HG03442 (cell line): ENCODE measurements at regions not wholly inside any gene's neighbourhood (a gene's known extent, or its start where the extent isn't known, plus 50 kb on each side); places are given as distances from the start of the nearest gene placed in this dataset.

Experiments
- ATAC-seq: cut with Tn5 transposase; IDR thresholded peaks from one replicate; pipeline ENCODE4 v1.9.1; 2021; ENCODE audit warnings: mild to moderate bottlenecking, moderate library complexity; ENCODE audit not compliant: unreplicated experiment

- ATAC-seq = no peak
Observed at GRCh38 chr1:177490036-177490639, 319.4 kb downstream of the BRINP2 start.

- ATAC-seq = no peak
Observed at GRCh38 chr1:177488722-177489121, 318.0 kb downstream of the BRINP2 start.

GRCh38 chr1:177487481-177487880 is 316.7 kb downstream of the BRINP2 start:
- ATAC-seq = no peak

- ATAC-seq = no peak
Observed at GRCh38 chr1:177480741-177481305, 310.1 kb downstream of the BRINP2 start.

GRCh38 chr1:177479600-177479999 is 308.8 kb downstream of the BRINP2 start:
- ATAC-seq = no peak

- ATAC-seq = no peak
Observed at GRCh38 chr1:177476676-177477075, 305.9 kb downstream of the BRINP2 start.

GRCh38 chr1:177472567-177472966 is 301.8 kb downstream of the BRINP2 start:
- ATAC-seq = no peak

GRCh38 chr1:177471244-177471643 is 300.5 kb downstream of the BRINP2 start:
- ATAC-seq = no peak

- no peak for ATAC-seq
Observed at GRCh38 chr1:177469519-177469918, 298.8 kb downstream of the BRINP2 start.

- no peak for ATAC-seq
Observed at GRCh38 chr1:177466286-177466685, 295.5 kb downstream of the BRINP2 start.

- no peak for ATAC-seq
Observed at GRCh38 chr1:177464686-177465085, 293.9 kb downstream of the BRINP2 start.

GRCh38 chr1:177451191-177451590 is 280.4 kb downstream of the BRINP2 start:
- ATAC-seq = no peak

GRCh38 chr1:177448652-177449357 is 278.0 kb downstream of the BRINP2 start:
- ATAC-seq = no peak

- no peak for ATAC-seq
Observed at GRCh38 chr1:177448036-177448615, 277.4 kb downstream of the BRINP2 start.

- ATAC-seq = no peak
Observed at GRCh38 chr1:177444997-177445746, 274.4 kb downstream of the BRINP2 start.

GRCh38 chr1:177443003-177443402 is 272.2 kb downstream of the BRINP2 start:
- ATAC-seq = no peak

GRCh38 chr1:177442584-177442983 is 271.8 kb downstream of the BRINP2 start:
- no peak for ATAC-seq

- no peak for ATAC-seq
Observed at GRCh38 chr1:177441281-177441680, 270.5 kb downstream of the BRINP2 start.

- ATAC-seq = no peak
Observed at GRCh38 chr1:177440821-177441220, 270.1 kb downstream of the BRINP2 start.

- no peak for ATAC-seq
Observed at GRCh38 chr1:177439301-177439700, 268.5 kb downstream of the BRINP2 start.

- ATAC-seq = no peak
Observed at GRCh38 chr1:177435364-177435763, 264.6 kb downstream of the BRINP2 start.
